ENCODE measurements at regions not wholly inside any gene's neighbourhood (a gene's known extent, or its start where the extent isn't known, plus 50 kb on each side); places are given as distances from the start of the nearest gene placed in this dataset.

DNA sequence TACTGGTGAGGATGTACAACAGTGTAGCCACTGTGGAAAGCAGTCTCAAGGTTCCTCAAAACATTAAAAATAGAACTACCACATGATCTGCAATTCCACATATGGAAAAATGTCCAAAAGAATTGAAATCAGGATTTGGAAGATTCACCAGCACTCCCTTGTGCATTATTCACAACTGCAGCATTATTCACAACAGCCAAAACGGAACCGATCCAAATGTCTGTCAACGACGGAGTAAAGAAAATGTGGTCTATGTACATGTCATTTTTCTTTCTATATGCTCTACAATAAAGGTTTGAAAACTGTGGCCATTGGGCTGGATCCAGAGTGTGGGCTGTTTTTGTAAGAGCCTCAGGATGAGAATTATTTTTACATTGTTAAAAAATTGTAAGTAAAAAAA is 1206.1 kb upstream of the CELF2 start:
- Histone ChIP-seq H3K4me1 (no peaks in the 10 kb centered on the region), H3K4me3 (no peak overlapping the region), H3K27ac (no peak overlapping the region), H3K27me3 (no peaks in the 10 kb centered on the region), H3K36me3 (no peaks in the 10 kb centered on the region), H3K9me3 (peaks cover 0 to 3% (median under 1%) of the 10 kb centered on the region in 4 donors)
- TF ChIP-seq EP300 (IDR thresholded peaks at IDR 0.05) (no peak), POLR2A (IDR thresholded peaks at IDR 0.05) (no peak)
- intact Hi-C loops (cut with DNase I) = no loop called here
- no peak for DNase-seq
- 93% methylated on average over 4 of the region's 4 CpGs for WGBS, 2 donors

GRCh38 chr10:9814285-9814864 is 1203.3 kb upstream of the CELF2 start:
- Histone ChIP-seq H3K4me3 (no peak overlapping the region), H3K36me3 (no peaks in the 10 kb centered on the region), H3K4me1 (no peaks in the 10 kb centered on the region), H3K27ac (no peak overlapping the region), H3K27me3 (no peaks in the 10 kb centered on the region), H3K9me3 (peaks cover 0 to 7% (median 1%) of the 10 kb centered on the region in 4 donors)
- WGBS, 2 donors = 89 to 98% methylated on average over 1 of the region's 1 CpG
- no peak for DNase-seq
- TF ChIP-seq EP300 (IDR thresholded peaks at IDR 0.05) = no peak
- no peak for TF ChIP-seq CTCF (IDR thresholded peaks at IDR 0.05)
- no peak for TF ChIP-seq POLR2A (IDR thresholded peaks at IDR 0.05)
- no peak for TF ChIP-seq POLR2AphosphoS5 (IDR thresholded peaks at IDR 0.05)
- intact Hi-C loops (cut with DNase I) = no loop called here

DNA sequence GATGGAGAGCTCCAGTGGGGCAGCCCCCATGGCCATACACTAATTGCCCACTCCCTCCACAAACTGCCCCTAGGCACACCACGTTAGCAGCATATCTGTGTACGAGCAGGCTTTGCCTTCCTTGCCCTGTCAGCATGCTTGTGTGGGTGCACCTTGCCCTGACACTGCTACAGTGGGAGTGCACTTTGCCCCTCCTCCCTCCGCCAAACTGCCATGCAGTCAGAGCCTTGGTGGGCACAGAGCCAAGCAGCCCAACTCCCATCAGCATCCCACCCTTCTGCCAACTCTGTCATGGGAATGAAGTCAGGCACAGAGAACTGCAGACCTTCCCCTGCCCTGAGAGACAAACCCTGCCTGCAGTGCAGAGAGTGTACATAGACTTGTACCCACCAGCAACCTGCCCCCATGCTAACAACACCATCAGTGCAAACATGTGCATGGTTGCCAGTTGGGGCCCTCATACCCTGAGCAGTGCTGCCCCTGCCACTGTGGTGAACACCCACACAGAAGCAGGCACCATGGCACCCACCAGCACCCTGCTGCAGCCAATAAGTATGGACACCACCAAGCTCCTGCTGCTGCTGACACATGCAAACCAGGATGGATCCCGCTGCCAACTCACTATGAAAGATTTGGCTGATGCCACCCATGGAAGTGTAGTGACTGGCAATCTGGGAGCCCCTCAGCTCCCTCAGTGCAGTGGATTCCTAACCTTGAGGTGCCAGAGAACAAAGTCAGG is 1197.7 kb upstream of the CELF2 start:
- Histone ChIP-seq H3K27me3 (no peaks in the 10 kb centered on the region), H3K9me3 (peaks cover 0 to 7% (median 1%) of the 10 kb centered on the region in 4 donors), H3K4me1 (no peaks in the 10 kb centered on the region), H3K4me3 (no peak overlapping the region), H3K36me3 (no peaks in the 10 kb centered on the region), H3K27ac (no peak overlapping the region)
- TF ChIP-seq CTCF (IDR thresholded peaks at IDR 0.05) = no peak
- no peak for TF ChIP-seq POLR2A (IDR thresholded peaks at IDR 0.05)
- no peak for TF ChIP-seq EP300 (IDR thresholded peaks at IDR 0.05)
- TF ChIP-seq POLR2AphosphoS5 (IDR thresholded peaks at IDR 0.05) = no peak
- WGBS, 2 donors = 55 to 81% methylated on average over 4 of the region's 4 CpGs
- intact Hi-C loops (cut with DNase I) = no loop called here
- peak; percentile 61 for DNase-seq

DNA sequence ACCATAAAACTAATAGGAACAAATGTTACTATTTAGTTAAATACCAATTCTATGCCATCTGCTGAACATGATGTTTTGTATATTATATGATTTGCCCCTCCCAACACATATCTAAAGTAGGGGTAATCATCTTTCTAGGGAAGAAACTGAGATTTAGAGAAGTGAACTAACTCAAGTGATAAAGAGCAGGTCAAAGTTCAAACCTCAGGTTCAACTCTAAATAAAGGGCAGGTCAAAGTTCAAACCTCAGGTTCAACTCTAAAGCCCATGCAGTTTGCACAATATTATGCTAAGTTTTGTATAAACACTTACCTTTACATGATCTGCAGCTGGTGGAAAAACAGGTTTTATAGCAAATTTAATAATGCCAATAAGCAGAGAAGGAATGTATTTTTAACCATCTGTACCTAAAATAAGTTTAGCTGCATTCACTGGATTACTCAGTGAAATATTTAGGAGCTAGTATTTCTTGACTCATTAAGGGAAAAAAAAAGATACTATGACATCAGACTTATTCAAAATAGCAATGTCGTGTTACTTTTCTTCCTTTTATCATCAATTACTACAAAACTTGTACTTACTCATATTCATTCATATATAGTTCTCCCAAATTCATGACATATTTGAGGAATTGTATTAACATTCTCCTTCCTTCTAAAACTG is 1194.3 kb upstream of the CELF2 start:
- no peaks in the 10 kb centered on the region for H3K27me3 ChIP-seq
- H3K4me3 ChIP-seq = no peak overlapping the region
- no peaks in the 10 kb centered on the region for H3K4me1 ChIP-seq
- H3K9me3 ChIP-seq = no peaks in the 10 kb centered on the region
- intact Hi-C loops (cut with DNase I) = no loop called here
- WGBS, 2 donors = 76 to 85% methylated on average over 1 of the region's 1 CpG
- TF ChIP-seq EP300 (IDR thresholded peaks at IDR 0.05) = no peak
- TF ChIP-seq CTCF (IDR thresholded peaks at IDR 0.05) = no peak
- no peak for TF ChIP-seq POLR2AphosphoS5 (IDR thresholded peaks at IDR 0.05)
- TF ChIP-seq POLR2A (IDR thresholded peaks at IDR 0.05) = no peak
- H3K36me3 ChIP-seq = no peaks in the 10 kb centered on the region
- no peak overlapping the region for H3K27ac ChIP-seq
- DNase-seq = no peak

DNA sequence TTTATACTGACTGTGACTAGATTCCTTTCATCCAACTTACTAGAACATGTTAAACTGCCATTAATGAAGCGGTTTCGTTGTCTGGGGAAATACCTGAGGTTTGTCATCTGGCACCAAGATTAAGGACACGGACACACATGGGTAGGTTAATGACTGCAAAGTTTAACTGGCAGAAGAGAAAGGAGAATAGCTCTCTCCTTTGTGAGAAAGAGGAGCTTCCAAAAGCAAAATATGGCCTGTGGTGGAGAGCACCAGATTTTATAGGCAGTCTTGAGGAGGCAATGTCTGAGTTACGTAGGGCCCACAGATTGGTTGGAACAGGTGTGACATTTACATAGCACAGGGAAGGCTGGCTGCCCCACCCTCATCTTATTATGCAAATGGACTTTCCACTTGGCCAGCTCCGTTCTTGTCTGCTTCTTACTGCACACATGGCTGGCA is 1193.0 kb upstream of the CELF2 start:
- no peak overlapping the region for H3K27ac ChIP-seq
- no peaks in the 10 kb centered on the region for H3K36me3 ChIP-seq
- H3K9me3 ChIP-seq = no peaks in the 10 kb centered on the region
- WGBS, 2 donors = 81 to 85% methylated on average over 5 of the region's 5 CpGs
- TF ChIP-seq CTCF (IDR thresholded peaks at IDR 0.05) (no peak), POLR2AphosphoS5 (IDR thresholded peaks at IDR 0.05) (no peak), EP300 (IDR thresholded peaks at IDR 0.05) (no peak), POLR2A (IDR thresholded peaks at IDR 0.05) (no peak)
- H3K4me1 ChIP-seq = no peaks in the 10 kb centered on the region
- no peaks in the 10 kb centered on the region for H3K27me3 ChIP-seq
- intact Hi-C loops (cut with DNase I) = no loop called here
- DNase-seq = no peak
- no peak overlapping the region for H3K4me3 ChIP-seq
